Sigmoid colon (tissue), 4 donors: ENCODE measurements at regions not wholly inside any gene's neighbourhood (a gene's known extent, or its start where the extent isn't known, plus 50 kb on each side); places are given as distances from the start of the nearest gene placed in this dataset.

Experiments used
- CTCF ChIP-seq, 4 experiments: fragments of 450-650 bp in 3 of 4; fragments of 200-600 bp in 1 of 4; IDR thresholded peaks; one replicate each; pipeline ENCODE4 v1.5.1; 2016 to 2019; ENCODE audit warnings: antibody characterized with exemption in 4 of 4, mild to moderate bottlenecking in 3 of 4, moderate library complexity in 2 of 4
- EP300 ChIP-seq, 4 donors: sonication (generic); formaldehyde crosslinking; IDR thresholded peaks; one replicate each; pipeline ENCODE4 v1.6.1; 2017; ENCODE audit warnings: antibody characterized with exemption in 4 of 4
- POLR2A ChIP-seq, 2 donors: fragments of 450-650 bp; IDR thresholded peaks; one replicate each; pipeline ENCODE4 v1.6.1; 2016; ENCODE audit warnings: antibody characterized with exemption in 2 of 2, mild to moderate bottlenecking in 2 of 2, moderate library complexity in 2 of 2
- POLR2AphosphoS5 ChIP-seq, 4 donors: sonication (generic); formaldehyde crosslinking; IDR thresholded peaks; one replicate each; pipeline ENCODE4 v1.6.1; 2017; ENCODE audit warnings: antibody characterized with exemption in 4 of 4

DNA sequence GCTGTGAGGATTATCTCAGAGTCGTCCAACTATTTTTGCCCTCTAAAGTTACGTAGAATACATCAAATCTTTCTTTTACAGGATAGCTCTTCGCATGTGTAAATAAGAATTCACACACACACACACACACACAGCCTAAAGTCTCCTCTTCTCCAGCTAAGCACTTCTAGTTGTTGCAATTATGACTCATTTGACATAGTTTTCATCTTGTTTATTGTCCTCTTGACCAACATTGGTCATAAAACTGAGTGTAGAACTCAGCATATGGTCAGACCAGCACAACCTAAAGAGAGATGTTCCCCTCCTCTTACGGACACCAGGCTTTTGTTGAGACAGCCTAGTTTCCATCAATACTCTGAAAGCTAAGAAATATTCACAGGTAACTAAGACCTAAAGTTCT, 234.2 kb downstream of the BLID start:
- TF ChIP-seq CTCF (IDR thresholded peaks at IDR 0.05), result no peak
- TF ChIP-seq POLR2A (IDR thresholded peaks at IDR 0.05), result no peak
- TF ChIP-seq EP300 (IDR thresholded peaks at IDR 0.05), result no peak
- no peak for TF ChIP-seq POLR2AphosphoS5 (IDR thresholded peaks at IDR 0.05)
